HG02981 (cell line): ENCODE measurements at regions not wholly inside any gene's neighbourhood (a gene's known extent, or its start where the extent isn't known, plus 50 kb on each side); places are given as distances from the start of the nearest gene placed in this dataset.

Experiments used
- ATAC-seq: cut with Tn5 transposase; IDR thresholded peaks from one replicate; pipeline ENCODE4 v1.9.1; 2021; ENCODE audit warnings: mild to moderate bottlenecking, moderate library complexity; ENCODE audit not compliant: unreplicated experiment

GRCh38 chr20:6439737-6440442 is 317.1 kb upstream of the FERMT1 start:
- ATAC-seq: no peak

GRCh38 chr20:6434131-6434530 is 311.3 kb upstream of the FERMT1 start:
- ATAC-seq: no peak

- no peak for ATAC-seq
Measured at GRCh38 chr20:6430381-6430780, 307.6 kb upstream of the FERMT1 start.

- no peak for ATAC-seq
Measured at GRCh38 chr20:6426287-6426891, 303.6 kb upstream of the FERMT1 start.

- ATAC-seq: no peak
Measured at GRCh38 chr20:6421321-6422248, 298.8 kb upstream of the FERMT1 start.

- ATAC-seq: no peak
Measured at GRCh38 chr20:6420336-6420735, 297.5 kb upstream of the FERMT1 start.

GRCh38 chr20:6418732-6419131 is 295.9 kb upstream of the FERMT1 start:
- no peak for ATAC-seq

GRCh38 chr20:6416371-6416770 is 293.5 kb upstream of the FERMT1 start:
- ATAC-seq: no peak

GRCh38 chr20:6411651-6412050 is 288.8 kb upstream of the FERMT1 start:
- ATAC-seq: no peak

GRCh38 chr20:6410721-6411120 is 287.9 kb upstream of the FERMT1 start:
- ATAC-seq: no peak

- ATAC-seq: no peak
Measured at GRCh38 chr20:6407163-6407562, 284.3 kb upstream of the FERMT1 start.

GRCh38 chr20:6401893-6402557 is 279.2 kb upstream of the FERMT1 start:
- no peak for ATAC-seq

- no peak for ATAC-seq
Measured at GRCh38 chr20:6397115-6397514, 274.3 kb upstream of the FERMT1 start.

GRCh38 chr20:6395695-6396094 is 272.9 kb upstream of the FERMT1 start:
- ATAC-seq: no peak

- no peak for ATAC-seq
Measured at GRCh38 chr20:6388671-6389197, 265.9 kb upstream of the FERMT1 start.

- ATAC-seq: no peak
Measured at GRCh38 chr20:6384956-6385486, 262.2 kb upstream of the FERMT1 start.

- ATAC-seq: no peak
Measured at GRCh38 chr20:6384380-6384779, 261.6 kb upstream of the FERMT1 start.

GRCh38 chr20:6381887-6382286 is 259.1 kb upstream of the FERMT1 start:
- no peak for ATAC-seq

GRCh38 chr20:6362245-6362644 is 239.4 kb upstream of the FERMT1 start:
- ATAC-seq: no peak

GRCh38 chr20:6360766-6361165 is 237.9 kb upstream of the FERMT1 start:
- ATAC-seq: no peak
